Uterus (tissue), 3 donors: ENCODE measurements at regions not wholly inside any gene's neighbourhood (a gene's known extent, or its start where the extent isn't known, plus 50 kb on each side); places are given as distances from the start of the nearest gene placed in this dataset.

Source experiments
- DNase-seq, 2 donors: peaks; one replicate each; pipeline ENCODE4 v3.0.0-alpha.2; 2019 to 2020
- H3K27ac ChIP-seq, 2 donors: fragments of 200-600 bp; sonication (generic); 1 replicate in 1 of 2; 2 replicates in 1 of 2; pipeline ENCODE4 v1.5.1; 2016 to 2018
- H3K27me3 ChIP-seq, 2 donors: fragments of 200-600 bp; sonication (generic); one replicate each; pipeline ENCODE4 v1.5.1; 2018 to 2019; ENCODE audit warnings: control low read depth in 1 of 2
- H3K36me3 ChIP-seq, 2 donors: fragments of 200-600 bp; sonication (generic); one replicate each; pipeline ENCODE4 v1.5.1; 2019; ENCODE audit warnings: control low read depth in 1 of 2
- H3K4me1 ChIP-seq, 2 donors: fragments of 200-600 bp; sonication (generic); one replicate each; pipeline ENCODE4 v1.5.1; 2018 to 2019; ENCODE audit warnings: control low read depth in 1 of 2
- H3K4me3 ChIP-seq, 2 donors: fragments of 200-600 bp; sonication (generic); 1 replicate in 1 of 2; 2 replicates in 1 of 2; pipeline ENCODE4 v1.5.1; 2018 to 2019; ENCODE audit warnings: mild to moderate bottlenecking in 1 of 2
- H3K9me3 ChIP-seq, 2 donors: fragments of 200-600 bp; sonication (generic); one replicate each; pipeline ENCODE4 v1.5.1; 2019; ENCODE audit warnings: control low read depth in 1 of 2
- CTCF ChIP-seq, 4 experiments: fragments of 200-600 bp in 2 of 4; fragments of 450-650 bp in 2 of 4; sonication (generic) in 2 of 4; IDR thresholded peaks; one replicate each; pipeline ENCODE4 v1.5.1; 2016 to 2019; ENCODE audit warnings: antibody characterized with exemption in 4 of 4, mild to moderate bottlenecking in 2 of 4, moderate library complexity in 1 of 4
- POLR2A ChIP-seq, 2 donors: fragments of 450-650 bp; IDR thresholded peaks; one replicate each; pipeline ENCODE4 v1.6.1; 2016; ENCODE audit warnings: antibody characterized with exemption in 2 of 2, mild to moderate bottlenecking in 1 of 2, moderate library complexity in 1 of 2
- intact Hi-C: fragments of 100-400 bp; cut with DNase I; formaldehyde crosslinking; loops from one replicate; pipeline ENCODE4 v1.15.1; 2023; ENCODE audit warnings: low total_unique reads
- donor health status: DM: yes; HTN: yes; CAD: no.

GRCh38 chr1:13898406-13898805, 198.4 kb downstream of the PRDM2 start:
- Histone ChIP-seq H3K36me3 (no peaks in the 10 kb centered on the region), H3K4me1 (no peaks in the 10 kb centered on the region), H3K4me3 (no peak overlapping the region), H3K9me3 (no peaks in the 10 kb centered on the region), H3K27me3 (no peaks in the 10 kb centered on the region), H3K27ac (no peak overlapping the region)
- intact Hi-C loops = no loop called here
- DNase-seq = no peak
- TF ChIP-seq CTCF (IDR thresholded peaks at IDR 0.05) = no peak
- no peak for TF ChIP-seq POLR2A (IDR thresholded peaks at IDR 0.05)

DNA sequence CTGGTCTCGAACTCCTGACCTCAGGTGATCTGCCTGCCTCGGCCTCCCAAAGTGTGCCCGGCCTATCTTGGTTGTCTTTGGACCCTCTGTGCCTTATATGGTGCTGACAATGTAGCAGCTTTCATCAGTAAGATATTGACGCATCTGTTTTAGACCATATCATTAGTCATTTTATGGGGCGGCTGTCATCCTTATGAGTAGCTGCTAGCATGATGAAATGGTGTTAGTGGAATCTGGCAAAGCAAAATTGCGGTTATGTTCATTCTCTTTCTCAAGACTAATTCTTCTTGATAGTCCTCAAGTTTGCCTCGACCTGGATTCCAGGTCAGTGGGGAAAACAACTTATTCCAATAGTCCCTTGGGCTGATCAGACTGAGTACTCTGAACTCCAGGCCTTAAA, 199.9 kb downstream of the PRDM2 start:
- Histone ChIP-seq H3K4me3 (no peak overlapping the region), H3K36me3 (no peaks in the 10 kb centered on the region), H3K27me3 (no peaks in the 10 kb centered on the region), H3K4me1 (no peaks in the 10 kb centered on the region), H3K27ac (no peak overlapping the region), H3K9me3 (no peaks in the 10 kb centered on the region)
- DNase-seq = no peak
- intact Hi-C loops = no loop called here
- no peak for TF ChIP-seq POLR2A (IDR thresholded peaks at IDR 0.05)
- no peak for TF ChIP-seq CTCF (IDR thresholded peaks at IDR 0.05)

GRCh38 chr1:13900583-13900982, 200.6 kb downstream of the PRDM2 start:
- no peak for DNase-seq
- intact Hi-C loops = no loop called here
- H3K36me3 ChIP-seq = no peaks in the 10 kb centered on the region
- H3K27ac ChIP-seq = no peak overlapping the region
- no peak overlapping the region for H3K4me3 ChIP-seq
- H3K9me3 ChIP-seq = no peaks in the 10 kb centered on the region
- TF ChIP-seq CTCF (IDR thresholded peaks at IDR 0.05) (no peak), POLR2A (IDR thresholded peaks at IDR 0.05) (no peak)
- no peaks in the 10 kb centered on the region for H3K4me1 ChIP-seq
- no peaks in the 10 kb centered on the region for H3K27me3 ChIP-seq

DNA sequence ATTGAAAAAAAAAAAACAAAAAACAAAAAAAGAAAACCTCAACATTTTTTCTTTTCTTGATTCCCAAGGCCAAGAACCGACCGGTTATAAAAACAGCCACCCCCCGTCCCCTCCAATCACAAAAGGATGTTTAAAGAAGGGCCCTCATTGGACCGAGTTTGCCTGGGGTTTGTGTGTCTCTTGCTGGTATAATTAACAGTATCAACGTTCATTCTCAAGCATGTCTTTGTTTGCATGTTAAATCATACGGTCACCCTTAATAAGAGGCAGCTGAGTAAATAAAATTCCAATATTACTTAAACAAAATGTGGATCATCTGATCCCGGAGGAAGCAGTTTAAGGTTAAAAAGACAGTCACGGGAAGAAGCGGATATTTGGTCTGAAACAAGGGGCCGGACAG, 201.1 kb downstream of the PRDM2 start:
- TF ChIP-seq POLR2A (IDR thresholded peaks at IDR 0.05) = no peak
- no peak for TF ChIP-seq CTCF (IDR thresholded peaks at IDR 0.05)
- no peak overlapping the region for H3K27ac ChIP-seq
- H3K4me1 ChIP-seq = no peaks in the 10 kb centered on the region
- H3K4me3 ChIP-seq = no peak overlapping the region
- H3K36me3 ChIP-seq = no peaks in the 10 kb centered on the region
- H3K27me3 ChIP-seq = no peaks in the 10 kb centered on the region
- no peaks in the 10 kb centered on the region for H3K9me3 ChIP-seq
- intact Hi-C loops = no loop called here
- no peak for DNase-seq

DNA sequence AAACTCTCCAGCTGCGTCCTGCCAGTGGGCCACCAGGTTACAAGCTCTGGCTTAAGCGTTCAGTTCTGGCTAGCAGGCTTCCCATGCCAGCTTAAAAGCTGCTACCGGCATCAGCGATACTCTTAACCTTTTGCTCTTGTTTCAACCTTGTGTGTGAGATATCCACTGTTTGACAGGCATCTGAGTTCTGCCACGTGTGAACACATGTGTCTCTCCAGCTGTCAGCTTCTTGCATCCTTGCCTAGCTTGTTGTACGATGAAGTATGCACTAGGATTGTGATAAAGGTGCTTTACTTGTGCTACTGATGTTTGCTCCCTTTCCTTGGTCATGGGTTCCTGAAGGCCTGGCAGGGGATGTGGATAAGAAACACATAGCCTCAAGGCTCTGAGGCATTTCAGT, 201.6 kb downstream of the PRDM2 start:
- DNase-seq = no peak
- intact Hi-C loops = no loop called here
- no peak for TF ChIP-seq CTCF (IDR thresholded peaks at IDR 0.05)
- no peak for TF ChIP-seq POLR2A (IDR thresholded peaks at IDR 0.05)
- Histone ChIP-seq H3K27me3 (no peaks in the 10 kb centered on the region), H3K4me1 (no peaks in the 10 kb centered on the region), H3K27ac (no peak overlapping the region), H3K36me3 (no peaks in the 10 kb centered on the region), H3K9me3 (no peaks in the 10 kb centered on the region), H3K4me3 (no peak overlapping the region)
